ENCODE measurements at regions not wholly inside any gene's neighbourhood (a gene's known extent, or its start where the extent isn't known, plus 50 kb on each side); places are given as distances from the start of the nearest gene placed in this dataset.
"Not testable (repeated sequence)": the region's sequence is repeated elsewhere in the genome, so short reads cannot be mapped to it uniquely, and the experiment has no call there.

- TF ChIP-seq, protein P1, sequence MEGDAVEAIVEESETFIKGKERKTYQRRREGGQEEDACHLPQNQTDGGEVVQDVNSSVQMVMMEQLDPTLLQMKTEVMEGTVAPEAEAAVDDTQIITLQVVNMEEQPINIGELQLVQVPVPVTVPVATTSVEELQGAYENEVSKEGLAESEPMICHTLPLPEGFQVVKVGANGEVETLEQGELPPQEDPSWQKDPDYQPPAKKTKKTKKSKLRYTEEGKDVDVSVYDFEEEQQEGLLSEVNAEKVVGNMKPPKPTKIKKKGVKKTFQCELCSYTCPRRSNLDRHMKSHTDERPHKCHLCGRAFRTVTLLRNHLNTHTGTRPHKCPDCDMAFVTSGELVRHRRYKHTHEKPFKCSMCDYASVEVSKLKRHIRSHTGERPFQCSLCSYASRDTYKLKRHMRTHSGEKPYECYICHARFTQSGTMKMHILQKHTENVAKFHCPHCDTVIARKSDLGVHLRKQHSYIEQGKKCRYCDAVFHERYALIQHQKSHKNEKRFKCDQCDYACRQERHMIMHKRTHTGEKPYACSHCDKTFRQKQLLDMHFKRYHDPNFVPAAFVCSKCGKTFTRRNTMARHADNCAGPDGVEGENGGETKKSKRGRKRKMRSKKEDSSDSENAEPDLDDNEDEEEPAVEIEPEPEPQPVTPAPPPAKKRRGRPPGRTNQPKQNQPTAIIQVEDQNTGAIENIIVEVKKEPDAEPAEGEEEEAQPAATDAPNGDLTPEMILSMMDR (IDR thresholded peaks at IDR 0.05), result not testable (repeated sequence)
- not testable (repeated sequence) for TF ChIP-seq POLR2A (IDR thresholded peaks at IDR 0.05)
Measured at GRCh38 chr7:121712961-121713360, 160.0 kb upstream of the PTPRZ1 start.

Measured in body of pancreas (tissue), 4 donors.